ENCODE measurements at regions not wholly inside any gene's neighbourhood (a gene's known extent, or its start where the extent isn't known, plus 50 kb on each side); places are given as distances from the start of the nearest gene placed in this dataset.
"Not testable (repeated sequence)": the region's sequence is repeated elsewhere in the genome, so short reads cannot be mapped to it uniquely, and the experiment has no call there.

- DNase-seq: no peak
Observed at GRCh38 chr4:77220828-77221613, 64.0 kb downstream of the CCNG2 start.

GRCh38 chr4:77225022-77225421, 68.0 kb downstream of the CCNG2 start:
- no peak for DNase-seq

- no peak for DNase-seq
Observed at GRCh38 chr4:77226939-77227705, 70.1 kb downstream of the CCNG2 start.

GRCh38 chr4:77229433-77229832, 72.4 kb downstream of the CCNG2 start:
- DNase-seq: no peak

GRCh38 chr4:77232653-77233052, 75.6 kb downstream of the CCNG2 start:
- no peak for DNase-seq

- DNase-seq: no peak
Observed at GRCh38 chr4:77235289-77235854, 78.4 kb downstream of the CCNG2 start.

- no peak for DNase-seq
Observed at GRCh38 chr4:77236806-77237205, 79.8 kb downstream of the CCNG2 start.

GRCh38 chr4:77240469-77241066, 83.6 kb downstream of the CCNG2 start:
- peak; percentile 68 for DNase-seq

GRCh38 chr4:77248805-77249204, 91.8 kb downstream of the CCNG2 start:
- no peak for DNase-seq

- no peak for DNase-seq
Observed at GRCh38 chr4:77251751-77252150, 94.7 kb downstream of the CCNG2 start.

GRCh38 chr4:77263247-77263646, 106.2 kb downstream of the CCNG2 start:
- no peak for DNase-seq

GRCh38 chr4:77263976-77264375, 107.0 kb downstream of the CCNG2 start:
- DNase-seq: not testable (repeated sequence)

GRCh38 chr4:77264826-77265225, 107.8 kb downstream of the CCNG2 start:
- DNase-seq: no peak

- no peak for DNase-seq
Observed at GRCh38 chr4:77268108-77268507, 111.1 kb downstream of the CCNG2 start.

GRCh38 chr4:77269505-77269904, 112.5 kb downstream of the CCNG2 start:
- DNase-seq: no peak

GRCh38 chr4:77273412-77273811, 116.4 kb downstream of the CCNG2 start:
- no peak for DNase-seq

- not testable (repeated sequence) for DNase-seq
Observed at GRCh38 chr4:77279114-77279513, 122.1 kb downstream of the CCNG2 start.

GRCh38 chr4:77282305-77282704, 125.3 kb downstream of the CCNG2 start:
- DNase-seq: no peak

GRCh38 chr4:77284036-77284435, 127.0 kb downstream of the CCNG2 start:
- DNase-seq: no peak

- no peak for DNase-seq
Observed at GRCh38 chr4:77286906-77287305, 129.9 kb downstream of the CCNG2 start.

GRCh38 chr4:77293426-77293825, 136.4 kb downstream of the CCNG2 start:
- DNase-seq: no peak

- not testable (repeated sequence) for DNase-seq
Observed at GRCh38 chr4:77300996-77301395, 144.0 kb downstream of the CCNG2 start.

- DNase-seq: no peak
Observed at GRCh38 chr4:77305766-77306165, 148.8 kb downstream of the CCNG2 start.

GRCh38 chr4:77306496-77306895, 149.5 kb downstream of the CCNG2 start:
- DNase-seq: no peak
